GM23248 (cell line): ENCODE measurements at regions not wholly inside any gene's neighbourhood (a gene's known extent, or its start where the extent isn't known, plus 50 kb on each side); places are given as distances from the start of the nearest gene placed in this dataset.

ENCODE experiments used
- EZH2 ChIP-seq: fragments of 200-600 bp; sonication (generic); IDR thresholded peaks from 2 replicates; pipeline ENCODE4 v1.6.1; 2018; ENCODE audit warnings: antibody characterized with exemption, mild to moderate bottlenecking; ENCODE audit not compliant: insufficient read depth, poor library complexity, severe bottlenecking
- EZH2phosphoT487 ChIP-seq: fragments of 200-600 bp; sonication (generic); IDR thresholded peaks from 2 replicates; pipeline ENCODE4 v1.6.1; 2018; ENCODE audit warnings: antibody characterized with exemption, moderate library complexity, mild to moderate bottlenecking, low read depth; ENCODE audit not compliant: insufficient read depth

- TF ChIP-seq EZH2 (no peak), EZH2phosphoT487 (no peak)
Observed at GRCh38 chr10:30748152-30748973, 118.8 kb upstream of the LYZL2 start.
